ENCODE measurements at regions not wholly inside any gene's neighbourhood (a gene's known extent, or its start where the extent isn't known, plus 50 kb on each side); places are given as distances from the start of the nearest gene placed in this dataset.

GRCh38 chr4:59068722-59069418 lies 1958.7 kb upstream of the IGFBP7 start:
- no peak for DNase-seq

- DNase-seq, result no peak
Measured at GRCh38 chr4:59086410-59086809, 1976.2 kb upstream of the IGFBP7 start.

GRCh38 chr4:59091146-59092142 lies 1981.3 kb upstream of the IGFBP7 start:
- no peak for DNase-seq

- DNase-seq, result no peak
Measured at GRCh38 chr4:59094505-59094904, 1984.3 kb upstream of the IGFBP7 start.

- DNase-seq, result no peak
Measured at GRCh38 chr4:59102311-59102710, 1992.1 kb upstream of the IGFBP7 start.

- DNase-seq, result no peak
Measured at GRCh38 chr4:59120287-59120814, 2010.2 kb upstream of the IGFBP7 start.

- DNase-seq, result no peak
Measured at GRCh38 chr4:59122626-59123025, 2012.4 kb upstream of the IGFBP7 start.

GRCh38 chr4:59126159-59126558 lies 2016.0 kb upstream of the IGFBP7 start:
- DNase-seq, result no peak

- no peak for DNase-seq
Measured at GRCh38 chr4:59127006-59127405, 2016.8 kb upstream of the IGFBP7 start.

- DNase-seq, result no peak
Measured at GRCh38 chr4:59127743-59128142, 2017.6 kb upstream of the IGFBP7 start.

- DNase-seq, result no peak
Measured at GRCh38 chr4:59135248-59135985, 2025.2 kb upstream of the IGFBP7 start.

GRCh38 chr4:59161249-59161648 lies 2038.9 kb upstream of the ADGRL3 start:
- no peak for DNase-seq

GRCh38 chr4:59175617-59176016 lies 2024.5 kb upstream of the ADGRL3 start:
- DNase-seq, result no peak

- DNase-seq, result no peak
Measured at GRCh38 chr4:59179372-59179771, 2020.8 kb upstream of the ADGRL3 start.

- no peak for DNase-seq
Measured at GRCh38 chr4:59180161-59180560, 2020.0 kb upstream of the ADGRL3 start.

- DNase-seq, result no peak
Measured at GRCh38 chr4:59180969-59181368, 2019.2 kb upstream of the ADGRL3 start.

GRCh38 chr4:59195839-59196238 lies 2004.3 kb upstream of the ADGRL3 start:
- DNase-seq, result no peak

- no peak for DNase-seq
Measured at GRCh38 chr4:59200992-59201391, 1999.1 kb upstream of the ADGRL3 start.

GRCh38 chr4:59217910-59218631 lies 1982.1 kb upstream of the ADGRL3 start:
- DNase-seq, result no peak

GRCh38 chr4:59222221-59222620 lies 1977.9 kb upstream of the ADGRL3 start:
- DNase-seq, result no peak

- no peak for DNase-seq
Measured at GRCh38 chr4:59223292-59223941, 1976.7 kb upstream of the ADGRL3 start.

Measured in renal pelvis (tissue), 1 donor.